Vagina (tissue), 2 donors: ENCODE measurements at regions not wholly inside any gene's neighbourhood (a gene's known extent, or its start where the extent isn't known, plus 50 kb on each side); places are given as distances from the start of the nearest gene placed in this dataset.

Source experiments
- POLR2A ChIP-seq, 2 donors: fragments of 450-650 bp; IDR thresholded peaks; one replicate each; pipeline ENCODE4 v1.6.1; 2017; ENCODE audit warnings: antibody characterized with exemption in 2 of 2, mild to moderate bottlenecking in 2 of 2, moderate library complexity in 2 of 2
- POLR2AphosphoS5 ChIP-seq, 2 donors: sonication (generic); formaldehyde crosslinking; IDR thresholded peaks; one replicate each; pipeline ENCODE4 v1.9.0; 2017; ENCODE audit warnings: antibody characterized with exemption in 2 of 2, mild to moderate bottlenecking in 2 of 2, low read depth in 1 of 2; ENCODE audit not compliant: insufficient read depth in 1 of 2
- TF ChIP-seq, protein P1 (sequence below), 3 experiments: fragments of 450-650 bp in 2 of 3; fragments of 200-600 bp in 1 of 3; sonication (generic) in 1 of 3; IDR thresholded peaks; one replicate each; pipeline ENCODE4 v1.5.1; 2017 to 2019; ENCODE audit warnings: antibody characterized with exemption in 3 of 3, mild to moderate bottlenecking in 2 of 3, moderate library complexity in 2 of 3

DNA sequence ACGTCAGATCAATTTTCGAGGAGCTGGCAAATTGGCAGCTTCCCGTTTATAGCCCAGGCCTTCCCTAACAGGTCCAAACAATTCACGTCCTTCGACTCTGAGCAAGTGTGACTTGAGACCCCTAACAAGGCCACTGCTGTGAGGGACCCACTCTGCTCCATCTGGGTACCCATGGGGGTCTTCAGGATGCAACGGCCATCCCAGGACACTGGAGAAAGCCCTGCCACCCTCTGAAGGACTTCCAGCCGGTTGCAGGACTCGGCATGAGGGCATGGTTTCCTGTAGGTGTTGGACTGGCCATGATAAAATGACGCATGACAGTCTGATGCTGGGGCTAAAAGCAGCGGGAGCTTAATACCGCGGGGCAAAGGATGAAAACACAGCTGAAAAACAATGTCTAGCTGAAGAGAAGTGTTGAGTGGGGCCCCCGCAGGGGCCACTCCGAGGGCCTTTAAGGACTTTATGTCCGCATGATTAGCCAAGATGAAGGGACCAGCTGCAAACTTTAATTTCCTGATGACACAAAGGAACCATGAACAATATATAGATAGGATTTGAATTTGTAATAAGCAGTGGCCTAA, 113.3 kb upstream of the ZNF521 start:
- no peak for TF ChIP-seq POLR2A (IDR thresholded peaks at IDR 0.05)
- TF ChIP-seq, protein P1, sequence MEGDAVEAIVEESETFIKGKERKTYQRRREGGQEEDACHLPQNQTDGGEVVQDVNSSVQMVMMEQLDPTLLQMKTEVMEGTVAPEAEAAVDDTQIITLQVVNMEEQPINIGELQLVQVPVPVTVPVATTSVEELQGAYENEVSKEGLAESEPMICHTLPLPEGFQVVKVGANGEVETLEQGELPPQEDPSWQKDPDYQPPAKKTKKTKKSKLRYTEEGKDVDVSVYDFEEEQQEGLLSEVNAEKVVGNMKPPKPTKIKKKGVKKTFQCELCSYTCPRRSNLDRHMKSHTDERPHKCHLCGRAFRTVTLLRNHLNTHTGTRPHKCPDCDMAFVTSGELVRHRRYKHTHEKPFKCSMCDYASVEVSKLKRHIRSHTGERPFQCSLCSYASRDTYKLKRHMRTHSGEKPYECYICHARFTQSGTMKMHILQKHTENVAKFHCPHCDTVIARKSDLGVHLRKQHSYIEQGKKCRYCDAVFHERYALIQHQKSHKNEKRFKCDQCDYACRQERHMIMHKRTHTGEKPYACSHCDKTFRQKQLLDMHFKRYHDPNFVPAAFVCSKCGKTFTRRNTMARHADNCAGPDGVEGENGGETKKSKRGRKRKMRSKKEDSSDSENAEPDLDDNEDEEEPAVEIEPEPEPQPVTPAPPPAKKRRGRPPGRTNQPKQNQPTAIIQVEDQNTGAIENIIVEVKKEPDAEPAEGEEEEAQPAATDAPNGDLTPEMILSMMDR (IDR thresholded peaks at IDR 0.05): no peak
- TF ChIP-seq POLR2AphosphoS5 (IDR thresholded peaks at IDR 0.05; ENCODE audit: insufficient read depth in 1 of 2, low read depth in 1 of 2): no peak
